DOHH2 (cell line): ENCODE measurements at regions not wholly inside any gene's neighbourhood (a gene's known extent, or its start where the extent isn't known, plus 50 kb on each side); places are given as distances from the start of the nearest gene placed in this dataset.

ENCODE experiments used
- H3F3A ChIP-seq: fragments of 200-600 bp; sonication (generic), shearing (Covaris generic); 2 replicates; pipeline ENCODE4 v1.6.0; 2016; ENCODE audit warnings: antibody characterized with exemption, mild to moderate bottlenecking; ENCODE audit not compliant: control insufficient read depth, insufficient read depth
- H3K27ac ChIP-seq: fragments of 200-600 bp; sonication (generic); 2 replicates; pipeline ENCODE4 v1.5.1; 2014; ENCODE audit warnings: low read depth, mild to moderate bottlenecking, low read length, moderate library complexity
- H3K27me3 ChIP-seq: fragments of 200-600 bp; sonication (generic); 2 replicates; pipeline ENCODE4 v1.6.1; 2014; ENCODE audit warnings: mild to moderate bottlenecking, low read length, mixed read lengths; ENCODE audit not compliant: control insufficient read depth
- H3K36me3 ChIP-seq: fragments of 200-600 bp; sonication (generic); 2 replicates; pipeline ENCODE4 v1.6.1; 2014; ENCODE audit warnings: mild to moderate bottlenecking, low read length, moderate library complexity, mixed read lengths; ENCODE audit not compliant: control insufficient read depth
- H3K4me1 ChIP-seq: fragments of 200-600 bp; sonication (generic); 2 replicates; pipeline ENCODE4 v1.6.1; 2014; ENCODE audit warnings: mild to moderate bottlenecking, low read length, mixed read lengths; ENCODE audit not compliant: control insufficient read depth
- H3K4me2 ChIP-seq: fragments of 200-600 bp; sonication (generic); 2 replicates; pipeline ENCODE4 v1.6.0; 2014; ENCODE audit warnings: mild to moderate bottlenecking, low read length, moderate library complexity
- H3K4me3 ChIP-seq: fragments of 200-600 bp; sonication (generic); 2 replicates; pipeline ENCODE4 v1.5.1; 2014; ENCODE audit warnings: mild to moderate bottlenecking, low read length, mixed read lengths
- H3K79me2 ChIP-seq: fragments of 200-600 bp; sonication (generic); 2 replicates; pipeline ENCODE4 v1.6.1; 2014; ENCODE audit warnings: mild to moderate bottlenecking, low read length, mixed read lengths; ENCODE audit not compliant: control insufficient read depth
- H3K9me2 ChIP-seq: fragments of 200-600 bp; sonication (generic); replicated peaks from 2 replicates; pipeline ENCODE4 v1.6.1; 2014; ENCODE audit warnings: mild to moderate bottlenecking, low read length, mixed read lengths; ENCODE audit not compliant: control insufficient read depth
- H3K9me3 ChIP-seq: fragments of 200-600 bp; sonication (generic); 2 replicates; pipeline ENCODE4 v1.6.1; 2014; ENCODE audit warnings: antibody characterized with exemption, low read length, mixed read lengths; ENCODE audit not compliant: control insufficient read depth, insufficient read depth
- H4K20me1 ChIP-seq: fragments of 200-600 bp; sonication (generic); 2 replicates; pipeline ENCODE4 v1.6.0; 2014; ENCODE audit warnings: low read depth, mild to moderate bottlenecking, antibody characterized with exemption, low read length, moderate library complexity; ENCODE audit not compliant: control insufficient read depth, insufficient read depth
- EZH2phosphoT487 ChIP-seq: fragments of 200-600 bp; sonication (generic); IDR thresholded peaks from 2 replicates; pipeline ENCODE4 v1.6.1; 2017; ENCODE audit warnings: borderline replicate concordance, mild to moderate bottlenecking, antibody characterized with exemption, low read length, moderate library complexity, mixed read lengths
- TF ChIP-seq, protein P1 (sequence below): fragments of 200-600 bp; sonication (generic); IDR thresholded peaks from one replicate; pipeline ENCODE4 v1.5.1; 2014; ENCODE audit warnings: antibody characterized with exemption, mild to moderate bottlenecking, low read depth, low read length; ENCODE audit not compliant: poor library complexity, severe bottlenecking

DNA sequence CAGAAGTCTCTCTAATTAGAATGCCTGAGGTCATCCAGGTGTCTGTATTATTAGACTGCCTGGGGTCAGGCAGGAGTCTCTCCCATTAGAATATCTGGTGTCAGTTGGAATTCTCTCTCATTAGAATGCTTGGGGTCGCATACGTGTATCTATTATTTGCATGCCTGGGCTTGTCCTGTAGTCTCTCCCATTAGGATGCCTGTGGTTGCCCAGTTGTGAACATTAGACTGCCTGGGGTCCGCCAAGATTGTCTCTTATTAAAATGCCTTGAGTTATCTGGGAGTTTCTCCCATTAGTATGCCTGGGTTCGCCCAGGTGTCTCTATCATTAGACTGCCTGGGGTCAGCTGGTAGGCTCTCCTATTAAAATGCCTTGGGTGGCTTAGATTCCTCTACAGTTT is 1494.7 kb downstream of the UQCRFS1 start:
- Histone ChIP-seq H3K79me2 (no peaks in the 10 kb centered on the region), H3K4me3 (no peak overlapping the region), H3K9me3 (peaks cover 24% of the 10 kb centered on the region; the same call in 1 of the 2 replicates), H3K4me2 (no peak overlapping the region), H3K27me3 (no peaks in the 10 kb centered on the region), H3K36me3 (no peaks in the 10 kb centered on the region), H4K20me1 (no peaks in the 10 kb centered on the region), H3F3A (no peaks in the 10 kb centered on the region), H3K9me2 (no peaks in the 10 kb centered on the region), H3K4me1 (no peaks in the 10 kb centered on the region), H3K27ac (no peak overlapping the region)
- TF ChIP-seq EZH2phosphoT487, result no peak
- TF ChIP-seq, protein P1, sequence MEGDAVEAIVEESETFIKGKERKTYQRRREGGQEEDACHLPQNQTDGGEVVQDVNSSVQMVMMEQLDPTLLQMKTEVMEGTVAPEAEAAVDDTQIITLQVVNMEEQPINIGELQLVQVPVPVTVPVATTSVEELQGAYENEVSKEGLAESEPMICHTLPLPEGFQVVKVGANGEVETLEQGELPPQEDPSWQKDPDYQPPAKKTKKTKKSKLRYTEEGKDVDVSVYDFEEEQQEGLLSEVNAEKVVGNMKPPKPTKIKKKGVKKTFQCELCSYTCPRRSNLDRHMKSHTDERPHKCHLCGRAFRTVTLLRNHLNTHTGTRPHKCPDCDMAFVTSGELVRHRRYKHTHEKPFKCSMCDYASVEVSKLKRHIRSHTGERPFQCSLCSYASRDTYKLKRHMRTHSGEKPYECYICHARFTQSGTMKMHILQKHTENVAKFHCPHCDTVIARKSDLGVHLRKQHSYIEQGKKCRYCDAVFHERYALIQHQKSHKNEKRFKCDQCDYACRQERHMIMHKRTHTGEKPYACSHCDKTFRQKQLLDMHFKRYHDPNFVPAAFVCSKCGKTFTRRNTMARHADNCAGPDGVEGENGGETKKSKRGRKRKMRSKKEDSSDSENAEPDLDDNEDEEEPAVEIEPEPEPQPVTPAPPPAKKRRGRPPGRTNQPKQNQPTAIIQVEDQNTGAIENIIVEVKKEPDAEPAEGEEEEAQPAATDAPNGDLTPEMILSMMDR, result no peak

DNA sequence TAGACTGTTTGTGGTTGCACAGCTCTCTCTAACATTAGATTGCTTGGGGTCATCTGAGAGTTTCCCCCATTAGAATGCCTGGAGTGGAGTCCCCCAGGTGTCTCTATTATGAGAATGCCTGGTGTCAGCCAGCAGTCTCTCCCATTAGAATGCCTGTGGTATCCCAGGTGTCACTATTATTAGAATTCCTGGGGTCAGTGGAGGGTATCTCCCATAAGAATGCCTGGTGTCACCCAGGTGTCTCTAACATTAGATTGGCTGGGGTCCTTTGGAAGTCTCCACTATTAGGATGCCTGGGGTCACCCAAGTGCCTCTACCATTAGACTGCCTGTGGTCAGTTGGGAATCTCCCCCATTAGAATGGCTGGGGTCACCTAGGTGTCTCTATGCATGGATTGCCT is 1495.1 kb downstream of the UQCRFS1 start:
- TF ChIP-seq, protein P1, result no peak
- no peak for TF ChIP-seq EZH2phosphoT487
- Histone ChIP-seq H3K9me2 (no peaks in the 10 kb centered on the region), H3K4me2 (no peak overlapping the region), H3K9me3 (peaks cover 24% of the 10 kb centered on the region; the same call in 1 of the 2 replicates), H3K4me1 (no peaks in the 10 kb centered on the region), H3K36me3 (no peaks in the 10 kb centered on the region), H4K20me1 (no peaks in the 10 kb centered on the region), H3K4me3 (no peak overlapping the region), H3F3A (no peaks in the 10 kb centered on the region), H3K27ac (no peak overlapping the region), H3K79me2 (no peaks in the 10 kb centered on the region), H3K27me3 (no peaks in the 10 kb centered on the region)

DNA sequence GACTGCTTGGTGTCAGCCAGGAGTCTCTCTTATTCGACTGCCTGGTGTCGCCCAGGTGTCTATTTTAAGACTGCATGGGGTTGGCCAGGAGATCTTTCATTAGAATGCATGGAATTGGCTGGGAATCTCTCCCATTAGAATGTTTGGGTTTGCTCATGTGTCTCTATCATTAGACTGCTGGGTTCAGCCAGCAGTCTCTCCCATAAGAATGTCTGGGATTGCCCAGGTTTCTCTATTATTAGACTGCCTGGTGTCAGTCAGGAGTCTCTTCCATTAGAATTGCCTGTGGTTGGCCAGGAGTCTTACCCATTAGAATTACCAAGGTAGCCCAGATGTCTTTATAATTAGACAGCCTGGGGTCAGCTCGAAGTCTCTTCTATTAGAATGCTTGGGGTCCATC is 1496.0 kb downstream of the UQCRFS1 start:
- Histone ChIP-seq H3K9me2 (no peaks in the 10 kb centered on the region), H3K27ac (no peak overlapping the region), H4K20me1 (no peaks in the 10 kb centered on the region), H3K9me3 (peaks cover 24% of the 10 kb centered on the region; the same call in 1 of the 2 replicates), H3K4me1 (no peaks in the 10 kb centered on the region), H3K4me2 (no peak overlapping the region), H3K4me3 (no peak overlapping the region), H3K27me3 (no peaks in the 10 kb centered on the region), H3F3A (no peaks in the 10 kb centered on the region), H3K36me3 (no peaks in the 10 kb centered on the region), H3K79me2 (no peaks in the 10 kb centered on the region)
- no peak for TF ChIP-seq EZH2phosphoT487
- TF ChIP-seq, protein P1, result no peak
